Kidney epithelial cell (primary cell): ENCODE measurements at regions not wholly inside any gene's neighbourhood (a gene's known extent, or its start where the extent isn't known, plus 50 kb on each side); places are given as distances from the start of the nearest gene placed in this dataset.
A peak's percentile ranks its signal among the peaks of the same experiment; 100 is the strongest.

Source experiments
- DNase-seq: peaks from one replicate; pipeline ENCODE4 v3.0.0-alpha.2; 2010; ENCODE audit warnings: low read depth
- H3K27me3 ChIP-seq: 2 replicates; pipeline ENCODE4 v1.6.0; 2011; ENCODE audit warnings: low read length; ENCODE audit not compliant: control insufficient read depth, insufficient read depth
- H3K36me3 ChIP-seq: 2 replicates; pipeline ENCODE4 v1.5.1; 2011; ENCODE audit warnings: low read length; ENCODE audit not compliant: control insufficient read depth, insufficient read depth
- H3K4me3 ChIP-seq: 2 replicates; pipeline ENCODE4 v1.5.1; 2011; ENCODE audit warnings: low read depth, mild to moderate bottlenecking, control low read depth, low read length
- TF ChIP-seq, protein P1 (sequence below): IDR thresholded peaks from 2 replicates; pipeline ENCODE4 v1.5.1; 2011; ENCODE audit warnings: mild to moderate bottlenecking, moderate library complexity, low read length, control low read depth, inconsistent platforms; ENCODE audit not compliant: insufficient read depth, poor library complexity, severe bottlenecking

- Histone ChIP-seq H3K4me3 (no peak overlapping the region), H3K36me3 (no peaks in the 10 kb centered on the region), H3K27me3 (no peaks in the 10 kb centered on the region)
- TF ChIP-seq, protein P1, sequence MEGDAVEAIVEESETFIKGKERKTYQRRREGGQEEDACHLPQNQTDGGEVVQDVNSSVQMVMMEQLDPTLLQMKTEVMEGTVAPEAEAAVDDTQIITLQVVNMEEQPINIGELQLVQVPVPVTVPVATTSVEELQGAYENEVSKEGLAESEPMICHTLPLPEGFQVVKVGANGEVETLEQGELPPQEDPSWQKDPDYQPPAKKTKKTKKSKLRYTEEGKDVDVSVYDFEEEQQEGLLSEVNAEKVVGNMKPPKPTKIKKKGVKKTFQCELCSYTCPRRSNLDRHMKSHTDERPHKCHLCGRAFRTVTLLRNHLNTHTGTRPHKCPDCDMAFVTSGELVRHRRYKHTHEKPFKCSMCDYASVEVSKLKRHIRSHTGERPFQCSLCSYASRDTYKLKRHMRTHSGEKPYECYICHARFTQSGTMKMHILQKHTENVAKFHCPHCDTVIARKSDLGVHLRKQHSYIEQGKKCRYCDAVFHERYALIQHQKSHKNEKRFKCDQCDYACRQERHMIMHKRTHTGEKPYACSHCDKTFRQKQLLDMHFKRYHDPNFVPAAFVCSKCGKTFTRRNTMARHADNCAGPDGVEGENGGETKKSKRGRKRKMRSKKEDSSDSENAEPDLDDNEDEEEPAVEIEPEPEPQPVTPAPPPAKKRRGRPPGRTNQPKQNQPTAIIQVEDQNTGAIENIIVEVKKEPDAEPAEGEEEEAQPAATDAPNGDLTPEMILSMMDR: no peak
- DNase-seq: no peak
Observed at GRCh38 chr2:195579776-195580555, 77.1 kb upstream of the SLC39A10 start.

- no peak overlapping the region for H3K4me3 ChIP-seq
- TF ChIP-seq, protein P1: no peak
- no peaks in the 10 kb centered on the region for H3K27me3 ChIP-seq
- no peaks in the 10 kb centered on the region for H3K36me3 ChIP-seq
- peak; percentile 73 for DNase-seq
Observed at GRCh38 chr2:195575879-195576401, 81.1 kb upstream of the SLC39A10 start.

GRCh38 chr2:195575016-195575415 lies 82.0 kb upstream of the SLC39A10 start:
- no peak for DNase-seq
- no peaks in the 10 kb centered on the region for H3K27me3 ChIP-seq
- TF ChIP-seq, protein P1: no peak
- no peaks in the 10 kb centered on the region for H3K36me3 ChIP-seq
- no peak overlapping the region for H3K4me3 ChIP-seq

DNA sequence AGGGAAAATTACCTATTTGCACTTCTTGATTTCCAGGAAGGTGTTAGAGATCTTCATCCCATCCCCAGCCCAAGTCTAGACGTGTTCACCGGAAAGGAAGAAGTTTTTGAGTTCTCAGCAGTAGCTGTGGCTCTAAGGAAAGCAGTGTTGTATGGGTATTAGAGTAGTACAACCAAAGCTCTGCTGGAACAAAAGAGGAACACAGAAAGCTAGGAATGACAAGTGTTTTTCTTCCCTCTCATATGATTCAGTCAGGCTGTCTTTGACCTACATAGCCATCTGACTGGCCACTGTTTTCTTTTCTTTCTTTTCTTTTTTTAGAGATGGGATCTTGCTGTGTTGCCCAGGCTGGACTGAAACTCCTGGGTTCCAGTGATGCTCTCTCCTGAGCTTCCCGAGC lies 82.7 kb upstream of the SLC39A10 start:
- H3K4me3 ChIP-seq: no peak overlapping the region
- no peak for DNase-seq
- no peaks in the 10 kb centered on the region for H3K36me3 ChIP-seq
- no peaks in the 10 kb centered on the region for H3K27me3 ChIP-seq
- TF ChIP-seq, protein P1: no peak

GRCh38 chr2:195572895-195573683 lies 83.9 kb upstream of the SLC39A10 start:
- Histone ChIP-seq H3K36me3 (no peaks in the 10 kb centered on the region), H3K4me3 (no peak overlapping the region), H3K27me3 (no peaks in the 10 kb centered on the region)
- no peak for DNase-seq
- TF ChIP-seq, protein P1: no peak
